PC-3 (cell line): ENCODE measurements at regions not wholly inside any gene's neighbourhood (a gene's known extent, or its start where the extent isn't known, plus 50 kb on each side); places are given as distances from the start of the nearest gene placed in this dataset.

Experiments used
- ATAC-seq: fragments of 200-7000 bp; cut with Tn5 transposase; 2 replicates; pipeline ENCODE4 v1.9.1; 2020; ENCODE audit warnings: mild to moderate bottlenecking, moderate library complexity
- BruUV-seq: library from RNA; stranded (reverse); fragments of 400-500 nt; replicated peaks from 2 replicates; lab custom pipeline; 2021; lab: Mats Ljungman, UMichigan
- CTCF ChIA-PET: fragments of 300-600 bp; sonication (Branson Sonifier 250); formaldehyde crosslinking; loops from one replicate; lab custom pipeline; 2022; ENCODE audit warnings: antibody characterized with exemption; lab: Charles Lee
- POLR2A ChIA-PET: fragments of 300-600 bp; sonication (Branson Sonifier 250); formaldehyde crosslinking; loops from one replicate; lab custom pipeline; 2022; ENCODE audit warnings: antibody characterized with exemption; ENCODE audit not compliant: unreplicated experiment; lab: Charles Lee
- DNase-seq: peaks from one replicate; pipeline ENCODE4 v3.0.0-alpha.2; 2015
- H2AFZ ChIP-seq: fragments of 300-600 bp; sonication (generic); 2 replicates; pipeline ENCODE4 v1.6.0; 2016; ENCODE audit warnings: antibody characterized with exemption, low read length
- H3F3A ChIP-seq: fragments of 300-600 bp; sonication (generic); one replicate; pipeline ENCODE4 v1.6.0; 2017; ENCODE audit warnings: antibody characterized with exemption, low read length, control low read depth, mild to moderate bottlenecking; ENCODE audit not compliant: unreplicated experiment
- H3K27ac ChIP-seq: fragments of 300-600 bp; sonication (generic); 2 replicates; pipeline ENCODE4 v1.5.1; 2016; ENCODE audit warnings: mild to moderate bottlenecking, low read length
- H3K27me3 ChIP-seq: fragments of 300-600 bp; sonication (generic); 2 replicates; pipeline ENCODE4 v1.6.1; 2016; ENCODE audit warnings: low read length, mixed read lengths
- H3K36me3 ChIP-seq: fragments of 300-600 bp; sonication (generic); 2 replicates; pipeline ENCODE4 v1.6.1; 2016; ENCODE audit warnings: low read depth, mixed run types, low read length, mixed read lengths
- H3K4me1 ChIP-seq: fragments of 300-600 bp; sonication (generic); 2 replicates; pipeline ENCODE4 v1.5.1; 2016; ENCODE audit warnings: low read length; ENCODE audit not compliant: insufficient read depth
- H3K4me2 ChIP-seq: fragments of 300-600 bp; sonication (generic); 2 replicates; pipeline ENCODE4 v1.6.0; 2016; ENCODE audit warnings: low read length
- H3K4me3 ChIP-seq: fragments of 300-600 bp; sonication (generic); 2 replicates; pipeline ENCODE4 v1.5.1; 2016; ENCODE audit warnings: mild to moderate bottlenecking, low read length, mixed read lengths
- H3K79me2 ChIP-seq: fragments of 300-600 bp; sonication (generic); 2 replicates; pipeline ENCODE4 v1.6.1; 2017; ENCODE audit warnings: low read length, mixed read lengths
- H3K9ac ChIP-seq: fragments of 300-600 bp; sonication (generic); 2 replicates; pipeline ENCODE4 v1.6.0; 2016; ENCODE audit warnings: mild to moderate bottlenecking, low read length
- H3K9me2 ChIP-seq: fragments of 300-600 bp; sonication (generic); replicated peaks from 2 replicates; pipeline ENCODE4 v1.6.1; 2016; ENCODE audit warnings: mixed run types, low read length, mixed read lengths
- H3K9me3 ChIP-seq: fragments of 300-600 bp; sonication (generic); 2 replicates; pipeline ENCODE4 v1.6.1; 2016; ENCODE audit warnings: low read length, mixed read lengths
- H4K20me1 ChIP-seq: fragments of 300-600 bp; sonication (generic); 2 replicates; pipeline ENCODE4 v1.6.1; 2016; ENCODE audit warnings: low read length, mixed read lengths
- EZH2 ChIP-seq: fragments of 300-600 bp; sonication (generic); IDR thresholded peaks from one replicate; pipeline ENCODE4 v1.6.1; 2017; ENCODE audit warnings: antibody characterized with exemption, mild to moderate bottlenecking, low read length; ENCODE audit not compliant: unreplicated experiment
- EZH2phosphoT487 ChIP-seq: fragments of 300-600 bp; sonication (generic); IDR thresholded peaks from 2 replicates; pipeline ENCODE4 v1.6.1; 2018; ENCODE audit warnings: mild to moderate bottlenecking, antibody characterized with exemption, low read length, borderline replicate concordance
- intact Hi-C: fragments of 100-400 bp; cut with micrococcal nuclease; formaldehyde crosslinking; loops from 2 replicates; pipeline ENCODE4 v1.9.0; 2023
- TF ChIP-seq, protein P1 (sequence below): fragments of 300-600 bp; sonication (generic); conservative IDR thresholded peaks from 2 replicates; pipeline ENCODE4 v1.5.1; 2017; ENCODE audit warnings: antibody characterized with exemption, low read depth, mild to moderate bottlenecking, low read length

DNA sequence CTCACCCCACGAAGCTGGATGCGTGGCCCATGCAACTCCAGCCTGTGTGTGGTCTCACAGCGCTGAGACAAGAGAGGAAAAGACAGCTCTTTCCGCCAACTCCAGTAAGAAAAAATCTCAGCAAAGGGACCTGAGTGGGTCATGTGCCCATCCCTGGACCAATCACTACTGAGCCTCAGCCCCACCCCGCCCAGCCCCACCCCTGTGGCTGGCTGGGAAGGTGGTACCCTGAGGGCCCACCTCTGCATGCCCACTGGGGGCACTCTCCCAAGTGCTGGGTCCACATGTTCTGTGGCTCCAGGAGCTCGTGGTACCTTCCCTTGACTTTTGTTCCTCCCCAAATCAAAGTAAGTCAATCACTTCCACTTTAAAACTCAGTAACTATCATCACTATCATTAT is 105.1 kb upstream of the SMIM23 start:
- H3K27ac ChIP-seq: no peak overlapping the region
- no peaks in the 10 kb centered on the region for H3K36me3 ChIP-seq
- no peaks in the 10 kb centered on the region for H3K9me3 ChIP-seq
- no peaks in the 10 kb centered on the region for H3K9me2 ChIP-seq
- H4K20me1 ChIP-seq: no peaks in the 10 kb centered on the region
- no peak overlapping the region for H3K4me3 ChIP-seq
- no TSS peak for BruUV-seq
- no peak for DNase-seq
- TF ChIP-seq, protein P1, sequence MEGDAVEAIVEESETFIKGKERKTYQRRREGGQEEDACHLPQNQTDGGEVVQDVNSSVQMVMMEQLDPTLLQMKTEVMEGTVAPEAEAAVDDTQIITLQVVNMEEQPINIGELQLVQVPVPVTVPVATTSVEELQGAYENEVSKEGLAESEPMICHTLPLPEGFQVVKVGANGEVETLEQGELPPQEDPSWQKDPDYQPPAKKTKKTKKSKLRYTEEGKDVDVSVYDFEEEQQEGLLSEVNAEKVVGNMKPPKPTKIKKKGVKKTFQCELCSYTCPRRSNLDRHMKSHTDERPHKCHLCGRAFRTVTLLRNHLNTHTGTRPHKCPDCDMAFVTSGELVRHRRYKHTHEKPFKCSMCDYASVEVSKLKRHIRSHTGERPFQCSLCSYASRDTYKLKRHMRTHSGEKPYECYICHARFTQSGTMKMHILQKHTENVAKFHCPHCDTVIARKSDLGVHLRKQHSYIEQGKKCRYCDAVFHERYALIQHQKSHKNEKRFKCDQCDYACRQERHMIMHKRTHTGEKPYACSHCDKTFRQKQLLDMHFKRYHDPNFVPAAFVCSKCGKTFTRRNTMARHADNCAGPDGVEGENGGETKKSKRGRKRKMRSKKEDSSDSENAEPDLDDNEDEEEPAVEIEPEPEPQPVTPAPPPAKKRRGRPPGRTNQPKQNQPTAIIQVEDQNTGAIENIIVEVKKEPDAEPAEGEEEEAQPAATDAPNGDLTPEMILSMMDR: no peak
- TF ChIP-seq EZH2: no peak
- no peak for TF ChIP-seq EZH2phosphoT487
- ChIA-PET CTCF (no interaction called here), POLR2A (no interaction called here)
- no peak overlapping the region for H2AFZ ChIP-seq
- no peaks in the 10 kb centered on the region for H3K79me2 ChIP-seq
- no peaks in the 10 kb centered on the region for H3F3A ChIP-seq
- no peak for ATAC-seq
- H3K4me2 ChIP-seq: no peak overlapping the region
- no peaks in the 10 kb centered on the region for H3K4me1 ChIP-seq
- H3K9ac ChIP-seq: no peak overlapping the region
- peaks cover 63% of the 10 kb centered on the region for H3K27me3 ChIP-seq
- intact Hi-C loops: no loop called here

DNA sequence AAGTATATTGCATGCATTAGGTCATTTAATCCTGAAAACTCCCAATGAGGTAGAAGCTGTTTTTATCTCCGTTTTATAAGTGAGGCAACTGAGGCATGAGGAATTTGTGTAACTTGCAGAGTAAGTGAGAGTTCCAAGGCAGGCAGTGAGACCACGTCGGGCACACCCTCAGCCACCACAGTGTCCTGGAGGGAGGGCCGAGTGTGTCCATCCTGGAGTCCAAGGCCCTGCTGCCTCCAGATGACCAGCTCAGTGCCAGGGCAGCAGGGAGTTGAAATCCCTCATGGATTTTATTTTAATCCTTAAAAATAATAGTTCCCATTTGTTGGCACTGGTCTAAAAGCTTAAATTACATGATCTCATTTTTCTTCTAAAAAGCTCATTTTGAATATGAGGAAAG is 104.6 kb upstream of the SMIM23 start:
- H3K4me3 ChIP-seq: no peak overlapping the region
- no peak overlapping the region for H3K4me2 ChIP-seq
- H3K4me1 ChIP-seq: no peaks in the 10 kb centered on the region
- H3F3A ChIP-seq: no peaks in the 10 kb centered on the region
- H3K9ac ChIP-seq: no peak overlapping the region
- intact Hi-C loops: no loop called here
- no TSS peak for BruUV-seq
- POLR2A ChIA-PET: no interaction called here
- H3K9me3 ChIP-seq: no peaks in the 10 kb centered on the region
- H3K79me2 ChIP-seq: no peaks in the 10 kb centered on the region
- CTCF ChIA-PET: no interaction called here
- no peaks in the 10 kb centered on the region for H4K20me1 ChIP-seq
- H3K27ac ChIP-seq: no peak overlapping the region
- no peaks in the 10 kb centered on the region for H3K36me3 ChIP-seq
- no peaks in the 10 kb centered on the region for H3K9me2 ChIP-seq
- H3K27me3 ChIP-seq: peaks cover 59% of the 10 kb centered on the region
- ATAC-seq (no peak), DNase-seq (no peak)
- H2AFZ ChIP-seq: no peak overlapping the region
- no peak for TF ChIP-seq EZH2
- TF ChIP-seq, protein P1: no peak
- no peak for TF ChIP-seq EZH2phosphoT487

DNA sequence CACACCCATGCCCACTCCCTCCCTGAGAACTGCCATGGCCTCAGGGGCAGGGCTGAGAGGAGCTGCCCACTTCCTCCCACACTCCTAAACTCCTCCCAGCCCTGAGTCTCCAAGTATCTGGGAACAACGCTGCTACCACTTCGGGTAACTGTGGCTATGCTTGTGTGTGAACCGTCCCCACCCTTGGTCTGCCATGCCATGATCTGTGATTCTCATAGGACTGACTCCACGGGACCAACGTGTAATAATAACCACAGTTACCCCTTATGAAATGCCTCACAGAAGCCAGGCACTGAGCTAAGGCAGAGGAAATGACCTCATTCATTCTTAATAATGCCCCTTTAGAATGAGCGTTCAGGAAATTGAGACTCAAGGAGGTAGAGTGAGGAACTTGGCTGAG is 103.9 kb upstream of the SMIM23 start:
- no peak overlapping the region for H3K27ac ChIP-seq
- peaks cover 57% of the 10 kb centered on the region for H3K27me3 ChIP-seq
- ATAC-seq (no peak), DNase-seq (no peak)
- ChIA-PET POLR2A (no interaction called here), CTCF (no interaction called here)
- H3K9ac ChIP-seq: no peak overlapping the region
- H3K4me3 ChIP-seq: no peak overlapping the region
- no peaks in the 10 kb centered on the region for H3K79me2 ChIP-seq
- H4K20me1 ChIP-seq: no peaks in the 10 kb centered on the region
- H3K9me3 ChIP-seq: no peaks in the 10 kb centered on the region
- no TSS peak for BruUV-seq
- TF ChIP-seq EZH2phosphoT487 (no peak), EZH2 (no peak)
- TF ChIP-seq, protein P1: no peak
- no peak overlapping the region for H3K4me2 ChIP-seq
- no peaks in the 10 kb centered on the region for H3K9me2 ChIP-seq
- H2AFZ ChIP-seq: no peak overlapping the region
- no peaks in the 10 kb centered on the region for H3K36me3 ChIP-seq
- H3F3A ChIP-seq: no peaks in the 10 kb centered on the region
- H3K4me1 ChIP-seq: no peaks in the 10 kb centered on the region
- intact Hi-C loops: no loop called here
